SU-DHL-6 (cell line): ENCODE measurements at regions not wholly inside any gene's neighbourhood (a gene's known extent, or its start where the extent isn't known, plus 50 kb on each side); places are given as distances from the start of the nearest gene placed in this dataset.
A peak's percentile ranks its signal among the peaks of the same experiment; 100 is the strongest.
"Not testable (repeated sequence)": the region's sequence is repeated elsewhere in the genome, so short reads cannot be mapped to it uniquely, and the experiment has no call there.

Source experiments
- H2AFZ ChIP-seq: fragments of 200-600 bp; sonication (generic); 2 replicates; pipeline ENCODE4 v1.6.1; 2014; ENCODE audit warnings: low read depth, mild to moderate bottlenecking, moderate library complexity, mixed read lengths, antibody characterized with exemption, low read length; ENCODE audit not compliant: severe bottlenecking
- H3F3A ChIP-seq: fragments of 200-600 bp; shearing (Covaris generic); 2 replicates; pipeline ENCODE4 v1.6.0; 2016; ENCODE audit warnings: antibody characterized with exemption, mild to moderate bottlenecking; ENCODE audit not compliant: insufficient read depth
- H3K27ac ChIP-seq: fragments of 200-600 bp; sonication (generic); 2 replicates; pipeline ENCODE4 v1.5.1; 2016; ENCODE audit warnings: low read depth, mild to moderate bottlenecking, low read length, moderate library complexity, mixed read lengths
- H3K27me3 ChIP-seq: fragments of 200-600 bp; sonication (generic), shearing (Covaris generic); 2 replicates; pipeline ENCODE4 v1.6.0; 2014; ENCODE audit warnings: mild to moderate bottlenecking, low read length
- H3K36me3 ChIP-seq: fragments of 200-600 bp; sonication (generic); 2 replicates; pipeline ENCODE4 v1.6.1; 2014; ENCODE audit warnings: mild to moderate bottlenecking, low read length, mixed read lengths
- H3K4me2 ChIP-seq: fragments of 300-600, 200-600 bp; shearing (Covaris generic), sonication (generic); 2 replicates; pipeline ENCODE4 v1.6.0; 2014; ENCODE audit warnings: low read length, low read depth, mild to moderate bottlenecking; ENCODE audit not compliant: poor library complexity, severe bottlenecking
- H3K4me3 ChIP-seq: fragments of 200-600 bp; sonication (generic); 2 replicates; pipeline ENCODE4 v1.5.1; 2014; ENCODE audit warnings: antibody characterized with exemption, low read length, mild to moderate bottlenecking, mixed read lengths; ENCODE audit not compliant: insufficient read depth, poor library complexity, severe bottlenecking
- H3K79me2 ChIP-seq: fragments of 200-600 bp; sonication (generic); 2 replicates; pipeline ENCODE4 v1.6.1; 2014; ENCODE audit warnings: mild to moderate bottlenecking, low read length, moderate library complexity; ENCODE audit not compliant: insufficient read depth
- H3K9ac ChIP-seq: fragments of 200-600 bp; sonication (generic); 2 replicates; pipeline ENCODE4 v1.7.0; 2014; ENCODE audit warnings: mild to moderate bottlenecking, low read length
- H3K9me2 ChIP-seq: fragments of 200-600 bp; sonication (generic); replicated peaks from 2 replicates; pipeline ENCODE4 v1.6.1; 2014; ENCODE audit warnings: low read length; ENCODE audit not compliant: insufficient read depth
- H3K9me3 ChIP-seq: fragments of 200-600 bp; sonication (generic); 2 replicates; pipeline ENCODE4 v1.6.1; 2014; ENCODE audit warnings: low read length, mixed read lengths; ENCODE audit not compliant: insufficient read depth
- H4K20me1 ChIP-seq: fragments of 200-600 bp; sonication (generic); 2 replicates; pipeline ENCODE4 v1.6.1; 2014; ENCODE audit warnings: low read depth, mild to moderate bottlenecking, antibody characterized with exemption, low read length, moderate library complexity, mixed read lengths
- CTCF ChIP-seq: fragments of 200-600 bp; sonication (generic); IDR thresholded peaks from one replicate; pipeline ENCODE4 v1.5.1; 2017; ENCODE audit warnings: antibody characterized with exemption, mild to moderate bottlenecking, low read length, moderate library complexity; ENCODE audit not compliant: insufficient read depth, poor library complexity, severe bottlenecking
- EZH2phosphoT487 ChIP-seq: fragments of 200-600 bp; sonication (generic), shearing (Covaris generic); conservative IDR thresholded peaks from 2 replicates; pipeline ENCODE4 v1.6.1; 2018; ENCODE audit warnings: mild to moderate bottlenecking, antibody characterized with exemption, low read length, moderate library complexity, mixed read lengths

- Histone ChIP-seq H3K27me3 (no peaks in the 10 kb centered on the region), H2AFZ (no peak overlapping the region), H3K4me2 (no peak overlapping the region), H3K27ac (no peak overlapping the region), H3K36me3 (no peaks in the 10 kb centered on the region), H3K9me3 (no peaks in the 10 kb centered on the region), H3F3A (no peaks in the 10 kb centered on the region), H4K20me1 (no peaks in the 10 kb centered on the region), H3K9me2 (no peaks in the 10 kb centered on the region), H3K4me3 (no peak overlapping the region), H3K9ac (no peak overlapping the region), H3K79me2 (no peaks in the 10 kb centered on the region)
- TF ChIP-seq CTCF (no peak), EZH2phosphoT487 (no peak)
These were observed 67.6 kb upstream of the NBPF3 start for GRCh38 chr1:21372383-21372782.

- no peak overlapping the region for H3K4me3 ChIP-seq
- H3K4me2 ChIP-seq, result no peak overlapping the region
- H3K9me3 ChIP-seq, result no peaks in the 10 kb centered on the region
- no peaks in the 10 kb centered on the region for H3K36me3 ChIP-seq
- no peaks in the 10 kb centered on the region for H3K27me3 ChIP-seq
- no peak overlapping the region for H3K9ac ChIP-seq
- H4K20me1 ChIP-seq, result no peaks in the 10 kb centered on the region
- no peak overlapping the region for H2AFZ ChIP-seq
- no peak for TF ChIP-seq CTCF
- H3F3A ChIP-seq, result no peaks in the 10 kb centered on the region
- no peaks in the 10 kb centered on the region for H3K9me2 ChIP-seq
- no peak overlapping the region for H3K27ac ChIP-seq
- no peaks in the 10 kb centered on the region for H3K79me2 ChIP-seq
These were observed 70.0 kb upstream of the NBPF3 start for GRCh38 chr1:21369905-21370304.

- Histone ChIP-seq H3K9me3 (no peaks in the 10 kb centered on the region), H3K9me2 (no peaks in the 10 kb centered on the region), H3K4me3 (no peak overlapping the region), H3K27ac (no peak overlapping the region), H3K4me2 (no peak overlapping the region), H2AFZ (no peak overlapping the region), H4K20me1 (no peaks in the 10 kb centered on the region), H3F3A (no peaks in the 10 kb centered on the region), H3K9ac (no peak overlapping the region), H3K79me2 (no peaks in the 10 kb centered on the region), H3K27me3 (no peaks in the 10 kb centered on the region), H3K36me3 (no peaks in the 10 kb centered on the region)
- TF ChIP-seq EZH2phosphoT487 (no peak), CTCF (peak; percentile 99)
These were observed 71.2 kb upstream of the NBPF3 start for GRCh38 chr1:21368515-21369289.

GRCh38 chr1:21367973-21368514 lies 71.9 kb upstream of the NBPF3 start:
- not testable (repeated sequence) for H3K27me3 ChIP-seq, H3K4me3 ChIP-seq, H3K9ac ChIP-seq, H2AFZ ChIP-seq, H3F3A ChIP-seq, H3K27ac ChIP-seq, H3K9me2 ChIP-seq, H3K4me2 ChIP-seq, H4K20me1 ChIP-seq, H3K9me3 ChIP-seq, H3K79me2 ChIP-seq, H3K36me3 ChIP-seq
